ENCODE measurements at regions not wholly inside any gene's neighbourhood (a gene's known extent, or its start where the extent isn't known, plus 50 kb on each side); places are given as distances from the start of the nearest gene placed in this dataset.

GRCh38 chr6:150539568-150539967 is 60.1 kb upstream of the PLEKHG1 start:
- TF ChIP-seq EZH2phosphoT487 (conservative IDR thresholded peaks at IDR 0.05; ENCODE audit: low read length) = no peak
- TF ChIP-seq CTCF (IDR thresholded peaks at IDR 0.05; ENCODE audit: insufficient read depth, low read length, poor library complexity, severe bottlenecking) = no peak
